ENCODE measurements at regions not wholly inside any gene's neighbourhood (a gene's known extent, or its start where the extent isn't known, plus 50 kb on each side); places are given as distances from the start of the nearest gene placed in this dataset.

DNA sequence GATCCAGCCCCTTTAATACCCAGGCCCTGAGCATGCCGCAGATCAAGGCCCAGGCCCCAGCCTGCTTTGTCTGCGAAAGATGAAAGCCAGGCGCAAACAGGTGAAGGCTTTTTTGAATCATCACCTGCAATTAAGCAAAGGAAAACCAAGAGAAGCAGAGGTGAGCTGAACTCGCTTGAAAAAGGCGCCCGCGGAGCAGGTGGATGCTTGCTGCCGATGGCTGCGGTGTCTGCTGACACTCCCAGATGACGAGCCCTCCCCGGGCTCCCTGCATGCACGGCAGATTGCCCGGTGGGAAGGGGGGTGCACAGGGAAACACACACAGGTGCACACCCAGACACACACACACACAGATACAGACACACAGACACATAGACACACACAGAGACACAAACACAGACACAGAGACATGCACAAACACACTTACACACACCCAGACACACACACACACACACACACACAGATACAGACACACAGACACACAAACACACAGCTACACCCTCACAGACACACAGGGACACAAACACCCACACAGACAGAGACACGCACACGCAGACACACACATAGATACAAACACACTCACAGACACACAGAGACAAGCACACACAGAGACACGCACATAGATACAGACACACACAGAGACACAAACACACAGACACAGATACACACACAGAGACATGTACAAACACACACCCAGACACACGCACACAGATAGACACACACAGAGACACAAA, 142.6 kb upstream of the RNF32 start:
- TF ChIP-seq, protein P1, sequence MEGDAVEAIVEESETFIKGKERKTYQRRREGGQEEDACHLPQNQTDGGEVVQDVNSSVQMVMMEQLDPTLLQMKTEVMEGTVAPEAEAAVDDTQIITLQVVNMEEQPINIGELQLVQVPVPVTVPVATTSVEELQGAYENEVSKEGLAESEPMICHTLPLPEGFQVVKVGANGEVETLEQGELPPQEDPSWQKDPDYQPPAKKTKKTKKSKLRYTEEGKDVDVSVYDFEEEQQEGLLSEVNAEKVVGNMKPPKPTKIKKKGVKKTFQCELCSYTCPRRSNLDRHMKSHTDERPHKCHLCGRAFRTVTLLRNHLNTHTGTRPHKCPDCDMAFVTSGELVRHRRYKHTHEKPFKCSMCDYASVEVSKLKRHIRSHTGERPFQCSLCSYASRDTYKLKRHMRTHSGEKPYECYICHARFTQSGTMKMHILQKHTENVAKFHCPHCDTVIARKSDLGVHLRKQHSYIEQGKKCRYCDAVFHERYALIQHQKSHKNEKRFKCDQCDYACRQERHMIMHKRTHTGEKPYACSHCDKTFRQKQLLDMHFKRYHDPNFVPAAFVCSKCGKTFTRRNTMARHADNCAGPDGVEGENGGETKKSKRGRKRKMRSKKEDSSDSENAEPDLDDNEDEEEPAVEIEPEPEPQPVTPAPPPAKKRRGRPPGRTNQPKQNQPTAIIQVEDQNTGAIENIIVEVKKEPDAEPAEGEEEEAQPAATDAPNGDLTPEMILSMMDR (IDR thresholded peaks at IDR 0.05 in 4 of 5, conservative IDR thresholded peaks at IDR 0.05 in 1 of 5), result no peak
- no peak for TF ChIP-seq POLR2A (IDR thresholded peaks at IDR 0.05)

All from gastrocnemius medialis (tissue), 4 donors.